HepG2 (cell line): ENCODE measurements at regions not wholly inside any gene's neighbourhood (a gene's known extent, or its start where the extent isn't known, plus 50 kb on each side); places are given as distances from the start of the nearest gene placed in this dataset.

Source experiments
- ATAC-seq: fragments of 200-7000 bp; cut with Tn5 transposase; 3 replicates; pipeline ENCODE4 v1.9.1; 2020; ENCODE audit warnings: mild to moderate bottlenecking, moderate library complexity
- BruUV-seq: library from RNA; stranded (reverse); fragments of 400-500 nt; replicated peaks from 2 replicates; lab custom pipeline; 2021; lab: Mats Ljungman, UMichigan
- CTCF ChIA-PET: fragments of 300-600 bp; formaldehyde crosslinking; extraction: SDS; loops from one replicate; lab custom pipeline; 2021; ENCODE audit warnings: low total read pairs, inconsistent platforms, low intra/inter-chr PET ratio; lab: Yijun Ruan, JAX
- POLR2A ChIA-PET: fragments of 350-600 bp; sonication (Branson Sonifier 250); formaldehyde crosslinking; loops from one replicate; lab custom pipeline; 2020; ENCODE audit warnings: antibody characterized with exemption, inconsistent platforms; lab: Yijun Ruan, JAX
- DNase-seq: peaks from one replicate; pipeline ENCODE4 v3.0.0-alpha.2; 2015; ENCODE audit warnings: low spot score
- FAIRE-seq: peaks from 3 replicates; lab custom pipeline; 2011; peaks lifted over from hg19 to GRCh38; lab: Jason Lieb, UNC
- H2AFZ ChIP-seq: one replicate; pipeline ENCODE4 v1.6.1; 2011; ENCODE audit warnings: low read length, inconsistent platforms
- H3K27ac ChIP-seq: fragments of 300-600 bp; 3 replicates; pipeline ENCODE4 v1.8.0; 2011; ENCODE audit warnings: mixed run types, mild to moderate bottlenecking, mixed read lengths, low read length, inconsistent platforms; ENCODE audit not compliant: insufficient read depth; ENCODE audit errors: extremely low read length
- H3K27me3 ChIP-seq, 2 experiments: fragments of 200-600 bp in 1 of 2; 2 replicates in 1 of 2; 3 replicates in 1 of 2; pipeline versions ENCODE4 v1.6.0 to v1.8.0; 2011; ENCODE audit warnings: low read length in 2 of 2, mild to moderate bottlenecking in 2 of 2, moderate library complexity in 2 of 2, inconsistent platforms in 1 of 2; ENCODE audit not compliant: insufficient read depth in 2 of 2, control insufficient read depth in 1 of 2
- H3K36me3 ChIP-seq, 2 experiments: fragments of 200-600 bp in 1 of 2; replicated peaks in 1 of 2; 2 replicates in 1 of 2; 3 replicates in 1 of 2; pipeline versions ENCODE4 v1.5.1 to v1.8.0; 2011; ENCODE audit warnings: low read length in 2 of 2, inconsistent platforms in 1 of 2; ENCODE audit not compliant: insufficient read depth in 2 of 2, control insufficient read depth in 1 of 2
- H3K4me1 ChIP-seq: 2 replicates; pipeline ENCODE4 v1.5.1; 2012; ENCODE audit warnings: low read length, inconsistent platforms; ENCODE audit not compliant: insufficient read depth
- H3K4me2 ChIP-seq: 2 replicates; pipeline ENCODE4 v1.6.0; 2011; ENCODE audit warnings: low read depth, low read length, inconsistent platforms
- H3K4me3 ChIP-seq, 3 experiments: fragments of 200-600 bp in 1 of 3; sonication (generic), shearing (Covaris generic) in 1 of 3; replicated peaks in 1 of 3; 2 replicates each; pipeline ENCODE4 v1.5.1; 2011 to 2016; ENCODE audit warnings: low read length in 3 of 3, inconsistent platforms in 2 of 3, low read depth in 2 of 3, mild to moderate bottlenecking in 2 of 3, control low read depth in 1 of 3, mixed read lengths in 1 of 3; ENCODE audit not compliant: insufficient read depth in 1 of 3
- H3K79me2 ChIP-seq: one replicate; pipeline ENCODE4 v1.6.1; 2011; ENCODE audit warnings: low read length, inconsistent platforms; ENCODE audit not compliant: insufficient read depth
- H3K9ac ChIP-seq: 2 replicates; pipeline ENCODE4 v1.6.0; 2011; ENCODE audit warnings: mild to moderate bottlenecking, low read depth, low read length, inconsistent platforms; ENCODE audit not compliant: insufficient read depth
- H3K9me3 ChIP-seq: 2 replicates; pipeline ENCODE4 v1.5.1; 2012; ENCODE audit warnings: mild to moderate bottlenecking, low read length
- H4K20me1 ChIP-seq: 2 replicates; pipeline ENCODE4 v1.6.0; 2011; ENCODE audit warnings: inconsistent platforms, mild to moderate bottlenecking, low read length, moderate library complexity; ENCODE audit not compliant: insufficient read depth
- CBX1 ChIP-seq: IDR thresholded peaks from one replicate; pipeline ENCODE4 v1.6.1; 2016; ENCODE audit warnings: antibody characterized with exemption, low read depth
- CCDC6 ChIP-seq: sonication (generic); formaldehyde crosslinking; IDR thresholded peaks from 2 replicates; pipeline ENCODE4 v1.8.1; 2022; ENCODE audit warnings: mild to moderate bottlenecking, missing genetic modification reagents, moderate library complexity
- ERF ChIP-seq: IDR thresholded peaks from 2 replicates; pipeline ENCODE4 v1.6.1; 2018; ENCODE audit warnings: missing biosample characterization, missing genetic modification reagents
- HOXA5 ChIP-seq: sonication (generic); formaldehyde crosslinking; IDR thresholded peaks from 2 replicates; pipeline ENCODE4 v1.4.0; 2020; ENCODE audit warnings: missing genetic modification reagents
- JUN ChIP-seq: sonication (generic); formaldehyde crosslinking; IDR thresholded peaks from 2 replicates; pipeline ENCODE4 v1.4.0; 2020; ENCODE audit warnings: mild to moderate bottlenecking, missing genetic modification reagents
- MBD4 ChIP-seq: IDR thresholded peaks from 2 replicates; pipeline ENCODE4 v1.6.1; 2012; ENCODE audit warnings: low read length, inconsistent platforms, borderline replicate concordance
- SRY ChIP-seq: sonication (generic); formaldehyde crosslinking; IDR thresholded peaks from 2 replicates; pipeline ENCODE4 v1.8.0; 2022; ENCODE audit warnings: mild to moderate bottlenecking, missing genetic modification reagents
- ZNF296 ChIP-seq: sonication (generic); formaldehyde crosslinking; conservative IDR thresholded peaks from 2 replicates; pipeline ENCODE4 v1.5.0; 2020; ENCODE audit warnings: mild to moderate bottlenecking, missing genetic modification reagents
- ZNF30 ChIP-seq: sonication (generic); formaldehyde crosslinking; IDR thresholded peaks from 2 replicates; pipeline ENCODE4 v1.5.0; 2020; ENCODE audit warnings: mild to moderate bottlenecking, missing genetic modification reagents
- ZNF33B ChIP-seq: sonication (generic); formaldehyde crosslinking; IDR thresholded peaks from 2 replicates; pipeline ENCODE4 v1.5.1; 2020; ENCODE audit warnings: mild to moderate bottlenecking, missing genetic modification reagents
- ZNF547 ChIP-seq: sonication (generic); formaldehyde crosslinking; IDR thresholded peaks from 2 replicates; pipeline ENCODE4 v1.5.1; 2020; ENCODE audit warnings: mild to moderate bottlenecking, missing genetic modification reagents
- ZNF780A ChIP-seq: sonication (generic); formaldehyde crosslinking; IDR thresholded peaks from 2 replicates; pipeline ENCODE4 v1.8.0; 2022; ENCODE audit warnings: mild to moderate bottlenecking, missing genetic modification reagents, moderate library complexity
- ZNF841 ChIP-seq: sonication (generic); formaldehyde crosslinking; IDR thresholded peaks from 2 replicates; pipeline ENCODE4 v1.8.1; 2023; ENCODE audit warnings: missing genetic modification reagents, borderline replicate concordance
- ZNF878 ChIP-seq: sonication (generic); formaldehyde crosslinking; IDR thresholded peaks from 2 replicates; pipeline ENCODE4 v1.8.1; 2023; ENCODE audit warnings: mild to moderate bottlenecking, missing genetic modification reagents, moderate library complexity
- WGBS: methylation state at CpG from one replicate; pipeline ENCODE4 v1.1.6; 2017; ENCODE audit warnings: low lambda C conversion rate; 5-methylcytosine and 5-hydroxymethylcytosine counted together
- in situ Hi-C: cut with HindIII; loops from 2 replicates; pipeline ENCODE4 v1.10.0; 2017; ENCODE audit warnings: low pct_unique_long_range_greater_than_20kb; ENCODE audit not compliant: extremely low pct_ligation_motif_present
- intact Hi-C: fragments of 100-400 bp; cut with micrococcal nuclease; formaldehyde crosslinking; loops from one replicate; pipeline ENCODE4 v1.10.0; 2022; ENCODE audit not compliant: unreplicated experiment
- TF ChIP-seq, protein P1 (sequence below): sonication (generic); formaldehyde crosslinking; IDR thresholded peaks from 2 replicates; pipeline ENCODE4 v1.5.0; 2020; ENCODE audit warnings: missing genetic modification reagents, mild to moderate bottlenecking, borderline replicate concordance
- TF ChIP-seq, protein P2 (sequence below): sonication (generic); formaldehyde crosslinking; IDR thresholded peaks from 2 replicates; pipeline ENCODE4 v1.5.1; 2020; ENCODE audit warnings: missing genetic modification reagents, mild to moderate bottlenecking, borderline replicate concordance

GRCh38 chr2:154960802-154961583, 262.5 kb downstream of the KCNJ3 start:
- H3K4me2 ChIP-seq: no peak overlapping the region
- no peak for TF ChIP-seq ZNF33B (CRISPR knock-in tag)
- no peak for TF ChIP-seq CCDC6
- no peak for TF ChIP-seq ZNF30 (CRISPR knock-in tag)
- in situ Hi-C loops: no loop called here
- H3K27ac ChIP-seq: no peak overlapping the region
- no peaks in the 10 kb centered on the region for H3K79me2 ChIP-seq
- whole genome bisulfite sequencing: 3% methylated on average over 3 of the region's 3 CpGs
- ATAC-seq (no peak), DNase-seq (no peak), FAIRE-seq (no peak)
- no peaks in the 10 kb centered on the region for H4K20me1 ChIP-seq
- H3K36me3 ChIP-seq: no peaks in the 10 kb centered on the region
- ChIA-PET CTCF (no interaction called here), POLR2A (no interaction called here)
- no peak overlapping the region for H3K9ac ChIP-seq
- H3K27me3 ChIP-seq: no peaks in the 10 kb centered on the region
- no peak overlapping the region for H3K4me3 ChIP-seq
- BruUV-seq: no TSS peak
- H3K4me1 ChIP-seq: no peaks in the 10 kb centered on the region
- no peak overlapping the region for H2AFZ ChIP-seq
- no peaks in the 10 kb centered on the region for H3K9me3 ChIP-seq
- intact Hi-C loops: no loop called here

DNA sequence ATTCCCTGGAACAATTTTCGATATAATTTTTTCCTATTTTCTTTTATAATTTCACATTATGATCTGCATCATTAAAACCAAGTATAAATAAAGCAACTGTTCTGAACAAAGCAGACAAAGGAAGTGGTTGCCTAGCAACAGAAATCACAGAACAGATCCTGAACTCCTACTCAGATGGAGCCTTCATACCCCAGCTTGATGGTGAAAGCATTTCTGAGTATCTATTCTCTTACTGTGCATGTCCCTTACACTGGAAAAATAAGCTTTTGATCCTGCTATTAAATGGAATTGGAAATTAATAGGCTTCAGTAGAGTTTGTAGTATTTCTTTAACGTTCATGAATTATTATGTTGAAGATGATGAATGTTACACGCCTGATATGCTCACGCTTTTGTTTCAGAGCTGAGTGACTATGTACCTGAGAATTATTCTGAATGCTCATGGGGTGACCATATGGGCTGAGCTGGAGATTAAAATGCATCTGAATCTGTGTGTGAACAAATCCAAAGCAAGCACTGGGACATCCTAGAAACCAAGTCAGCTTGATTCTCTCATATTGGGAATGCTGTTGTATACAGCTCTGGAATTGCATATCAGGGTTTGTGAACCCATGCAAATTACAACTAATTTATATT, 254.0 kb downstream of the KCNJ3 start:
- Histone ChIP-seq H4K20me1 (no peaks in the 10 kb centered on the region), H2AFZ (no peak overlapping the region), H3K4me3 (no peak overlapping the region), H3K27me3 (no peaks in the 10 kb centered on the region), H3K4me1 (no peaks in the 10 kb centered on the region), H3K36me3 (no peaks in the 10 kb centered on the region), H3K4me2 (no peak overlapping the region), H3K9me3 (no peaks in the 10 kb centered on the region), H3K27ac (no peak overlapping the region), H3K79me2 (no peaks in the 10 kb centered on the region), H3K9ac (no peak overlapping the region)
- in situ Hi-C loops (no loop called here), intact Hi-C loops (loop anchor here (5.0 kb wide), 1 partner anchor 570 kb away; no protein-coding TSS in a partner anchor)
- no TSS peak for BruUV-seq
- ChIA-PET POLR2A (no interaction called here), CTCF (no interaction called here)
- ATAC-seq (no peak), DNase-seq (no peak), FAIRE-seq (no peak)
- 4% methylated on average over 4 of the region's 4 CpGs for WGBS
- no peak for TF ChIP-seq ERF
- TF ChIP-seq, protein P1, sequence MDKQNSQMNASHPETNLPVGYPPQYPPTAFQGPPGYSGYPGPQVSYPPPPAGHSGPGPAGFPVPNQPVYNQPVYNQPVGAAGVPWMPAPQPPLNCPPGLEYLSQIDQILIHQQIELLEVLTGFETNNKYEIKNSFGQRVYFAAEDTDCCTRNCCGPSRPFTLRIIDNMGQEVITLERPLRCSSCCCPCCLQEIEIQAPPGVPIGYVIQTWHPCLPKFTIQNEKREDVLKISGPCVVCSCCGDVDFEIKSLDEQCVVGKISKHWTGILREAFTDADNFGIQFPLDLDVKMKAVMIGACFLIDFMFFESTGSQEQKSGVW: no peak
- TF ChIP-seq ZNF878 (CRISPR knock-in tag): no peak
- TF ChIP-seq JUN: no peak
- TF ChIP-seq ZNF841: no peak
- TF ChIP-seq ZNF296: no peak
- TF ChIP-seq SRY (CRISPR knock-in tag): no peak
- TF ChIP-seq, protein P2, sequence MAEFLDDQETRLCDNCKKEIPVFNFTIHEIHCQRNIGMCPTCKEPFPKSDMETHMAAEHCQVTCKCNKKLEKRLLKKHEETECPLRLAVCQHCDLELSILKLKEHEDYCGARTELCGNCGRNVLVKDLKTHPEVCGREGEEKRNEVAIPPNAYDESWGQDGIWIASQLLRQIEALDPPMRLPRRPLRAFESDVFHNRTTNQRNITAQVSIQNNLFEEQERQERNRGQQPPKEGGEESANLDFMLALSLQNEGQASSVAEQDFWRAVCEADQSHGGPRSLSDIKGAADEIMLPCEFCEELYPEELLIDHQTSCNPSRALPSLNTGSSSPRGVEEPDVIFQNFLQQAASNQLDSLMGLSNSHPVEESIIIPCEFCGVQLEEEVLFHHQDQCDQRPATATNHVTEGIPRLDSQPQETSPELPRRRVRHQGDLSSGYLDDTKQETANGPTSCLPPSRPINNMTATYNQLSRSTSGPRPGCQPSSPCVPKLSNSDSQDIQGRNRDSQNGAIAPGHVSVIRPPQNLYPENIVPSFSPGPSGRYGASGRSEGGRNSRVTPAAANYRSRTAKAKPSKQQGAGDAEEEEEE (CRISPR knock-in tag): no peak
- no peak for TF ChIP-seq ZNF547
- TF ChIP-seq HOXA5 (CRISPR knock-in tag): no peak
- TF ChIP-seq ZNF780A (CRISPR knock-in tag): no peak
- no peak for TF ChIP-seq MBD4
- TF ChIP-seq CBX1: no peak
